ENCODE measurements at regions not wholly inside any gene's neighbourhood (a gene's known extent, or its start where the extent isn't known, plus 50 kb on each side); places are given as distances from the start of the nearest gene placed in this dataset.
A peak's percentile ranks its signal among the peaks of the same experiment; 100 is the strongest.

DNA sequence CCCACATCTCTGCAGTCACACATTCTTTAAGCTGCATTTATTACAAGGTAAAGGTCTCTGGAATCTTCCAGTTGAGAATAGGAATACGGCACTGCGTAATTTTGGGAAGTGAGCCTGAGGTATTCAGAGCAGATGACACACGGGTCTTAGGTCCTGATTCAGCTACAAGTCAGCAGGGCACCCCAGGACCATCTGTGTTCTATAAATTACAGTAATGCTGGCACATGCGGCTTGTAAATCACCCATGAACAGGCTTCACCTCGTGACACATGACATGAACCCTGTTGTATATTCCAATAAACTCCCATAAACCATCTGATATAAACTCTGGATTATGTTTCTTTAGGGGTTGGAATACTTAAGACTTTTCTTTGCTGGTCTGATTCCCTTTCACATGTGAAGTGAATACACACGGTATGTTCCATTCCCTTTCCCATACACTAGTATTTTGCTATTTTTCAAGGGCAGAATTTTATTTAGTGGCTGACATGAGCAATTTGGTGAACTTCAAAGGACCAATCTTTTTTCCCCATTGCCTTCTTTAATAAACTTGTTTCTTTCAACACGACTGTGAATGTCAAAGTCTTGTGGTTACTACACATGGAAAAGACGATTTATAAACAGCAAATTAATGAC is 298.6 kb downstream of the MEIS1 start:
- no peak for TF ChIP-seq Cebpa-rat (IDR thresholded peaks at IDR 0.05)

DNA sequence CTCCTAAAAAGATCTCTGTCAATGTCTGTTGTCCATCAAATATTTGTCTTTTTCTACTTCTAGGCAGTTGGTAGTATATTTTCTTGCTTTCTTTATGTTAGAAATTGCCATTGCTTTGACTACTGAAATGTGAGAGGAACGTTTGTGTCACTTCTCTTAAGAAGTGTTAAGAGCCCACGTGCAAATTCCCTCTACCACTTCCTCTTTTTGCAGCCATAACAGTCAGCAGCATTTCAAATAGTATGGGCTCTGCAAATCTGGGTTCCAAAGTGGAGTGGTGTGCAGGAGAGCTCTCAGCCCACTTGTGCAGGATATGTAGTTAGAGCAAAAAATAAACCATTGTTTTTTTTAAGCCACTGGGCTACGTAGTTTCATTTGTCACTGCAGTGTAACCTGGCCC is 314.0 kb downstream of the MEIS1 start:
- peak overlapping the region in 3 of 11 experiments; percentile 10 to 45 (median 22); a peak in 5 of 22 replicates for H3K4me2 ChIP-seq
- H3K27me3 ChIP-seq = no peaks in the 10 kb centered on the region
- H3K9me3 ChIP-seq (replicated peaks in 1 of 11) = peaks cover 0 to 12% (median 0%) of the 10 kb centered on the region in 11 experiments; a peak in 6 of 22 replicates
- no peak overlapping the region for H3K4me3 ChIP-seq
- H3K4me1 ChIP-seq = peaks cover 0 to 9% (median 2%) of the 10 kb centered on the region in 10 experiments; a peak in 7 of 20 replicates
- TF ChIP-seq Cebpa-rat (IDR thresholded peaks at IDR 0.05) = no peak
- no peaks in the 10 kb centered on the region for H3K36me3 ChIP-seq
- H3K27ac ChIP-seq = no peak overlapping the region
- no peak overlapping the region for H3K9ac ChIP-seq
- H4K20me1 ChIP-seq = no peaks in the 10 kb centered on the region

More for the DNA sequence above, 298.6 kb downstream of the MEIS1 start:
- Histone ChIP-seq H3K9ac (no peak overlapping the region), H3K27ac (no peak overlapping the region), H3K27me3 (no peaks in the 10 kb centered on the region), H3K9me3 (replicated peaks in 1 of 11) (no peaks in the 10 kb centered on the region; a peak in 1 of 22 replicates), H3K4me2 (no peak overlapping the region), H3K4me1 (peaks cover 0 to 19% (median 0%) of the 10 kb centered on the region in 10 experiments; a peak in 5 of 20 replicates), H4K20me1 (no peaks in the 10 kb centered on the region), H3K4me3 (no peak overlapping the region), H3K36me3 (no peaks in the 10 kb centered on the region)

DNA sequence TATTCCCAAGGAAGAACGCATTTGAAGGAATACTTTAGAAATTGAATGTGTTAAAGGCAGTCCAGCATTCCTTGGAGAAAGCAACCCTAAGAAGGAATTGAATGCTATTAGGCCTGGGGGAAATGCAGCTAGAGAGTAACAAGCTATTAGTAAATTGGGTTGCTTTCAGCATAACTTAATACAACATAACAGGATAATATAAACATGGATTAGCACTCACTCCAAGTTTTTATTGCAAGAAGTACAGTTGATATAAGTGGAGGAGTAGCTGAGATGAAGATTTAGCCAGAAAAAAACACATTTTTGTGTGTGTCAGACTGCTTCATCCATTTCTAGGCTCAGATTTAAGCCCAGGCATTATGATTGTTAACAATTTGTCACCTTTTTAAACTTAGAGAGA is 314.6 kb downstream of the MEIS1 start:
- no peak overlapping the region for H3K9ac ChIP-seq
- no peaks in the 10 kb centered on the region for H3K27me3 ChIP-seq
- H3K4me2 ChIP-seq = no peak overlapping the region
- H4K20me1 ChIP-seq = no peaks in the 10 kb centered on the region
- no peak for TF ChIP-seq Cebpa-rat (IDR thresholded peaks at IDR 0.05)
- no peaks in the 10 kb centered on the region for H3K36me3 ChIP-seq
- H3K4me1 ChIP-seq = peaks cover 0 to 9% (median 2%) of the 10 kb centered on the region in 10 experiments; a peak in 7 of 20 replicates
- no peak overlapping the region for H3K27ac ChIP-seq
- peaks cover 0 to 12% (median 0%) of the 10 kb centered on the region in 11 experiments; a peak in 6 of 22 replicates for H3K9me3 ChIP-seq (replicated peaks in 1 of 11)
- H3K4me3 ChIP-seq = no peak overlapping the region

DNA sequence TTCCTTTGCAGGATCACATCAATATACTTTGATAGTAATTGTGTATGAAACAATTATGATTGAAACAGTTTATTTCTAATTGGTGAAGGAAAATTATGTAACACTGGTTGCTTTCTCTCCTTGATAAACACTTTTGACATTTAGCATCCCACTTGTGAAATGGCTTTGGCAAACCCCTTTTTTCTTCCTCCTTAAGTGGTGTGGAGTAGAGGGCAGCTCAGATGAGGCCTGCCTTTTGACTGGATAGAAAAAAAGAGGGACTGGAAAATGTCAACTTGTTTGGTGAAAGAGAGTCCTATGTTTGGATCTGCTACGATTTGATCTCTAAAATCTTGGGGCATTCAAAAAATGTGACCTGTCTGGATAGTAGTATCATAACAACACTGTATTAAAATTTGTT is 318.3 kb downstream of the MEIS1 start:
- Histone ChIP-seq H3K36me3 (no peaks in the 10 kb centered on the region), H3K4me2 (no peak overlapping the region), H3K9ac (no peak overlapping the region), H3K4me1 (peaks cover 0 to 9% (median 2%) of the 10 kb centered on the region in 10 experiments; a peak in 7 of 20 replicates), H3K4me3 (no peak overlapping the region), H3K27me3 (no peaks in the 10 kb centered on the region), H3K9me3 (replicated peaks in 1 of 11) (peaks cover 4 to 9% (median 8%) of the 10 kb centered on the region in 11 experiments; a peak in 12 of 22 replicates), H4K20me1 (no peaks in the 10 kb centered on the region), H3K27ac (no peak overlapping the region)
- TF ChIP-seq Cebpa-rat (IDR thresholded peaks at IDR 0.05) = no peak

DNA sequence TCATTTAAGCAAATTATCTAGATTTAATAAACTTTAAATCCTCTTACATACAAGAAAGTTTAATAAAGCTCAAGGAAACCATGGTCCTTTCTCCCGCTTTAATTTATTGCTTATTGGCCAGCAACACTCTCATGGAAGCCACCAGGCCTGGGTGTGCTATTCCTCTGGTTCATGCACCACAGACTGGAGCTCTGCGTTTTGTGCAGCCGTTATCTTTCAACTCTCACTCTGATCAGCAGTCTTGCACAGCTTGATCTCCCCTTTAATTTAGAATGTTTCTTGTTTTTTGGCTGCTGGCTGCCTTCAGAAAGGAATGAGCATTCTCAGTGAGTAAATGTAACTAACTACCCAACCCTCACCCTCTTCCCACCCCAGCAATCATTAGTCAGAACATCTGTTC is 318.7 kb downstream of the MEIS1 start:
- H3K36me3 ChIP-seq = no peaks in the 10 kb centered on the region
- no peak overlapping the region for H3K9ac ChIP-seq
- no peaks in the 10 kb centered on the region for H4K20me1 ChIP-seq
- no peaks in the 10 kb centered on the region for H3K27me3 ChIP-seq
- H3K27ac ChIP-seq = no peak overlapping the region
- H3K4me2 ChIP-seq = no peak overlapping the region
- H3K4me3 ChIP-seq = no peak overlapping the region
- H3K4me1 ChIP-seq = peaks cover 0 to 8% (median 2%) of the 10 kb centered on the region in 10 experiments; a peak in 7 of 20 replicates
- peaks cover 4 to 13% (median 8%) of the 10 kb centered on the region in 11 experiments; a peak in 12 of 22 replicates for H3K9me3 ChIP-seq (replicated peaks in 1 of 11)
- TF ChIP-seq Cebpa-rat (IDR thresholded peaks at IDR 0.05) = no peak

DNA sequence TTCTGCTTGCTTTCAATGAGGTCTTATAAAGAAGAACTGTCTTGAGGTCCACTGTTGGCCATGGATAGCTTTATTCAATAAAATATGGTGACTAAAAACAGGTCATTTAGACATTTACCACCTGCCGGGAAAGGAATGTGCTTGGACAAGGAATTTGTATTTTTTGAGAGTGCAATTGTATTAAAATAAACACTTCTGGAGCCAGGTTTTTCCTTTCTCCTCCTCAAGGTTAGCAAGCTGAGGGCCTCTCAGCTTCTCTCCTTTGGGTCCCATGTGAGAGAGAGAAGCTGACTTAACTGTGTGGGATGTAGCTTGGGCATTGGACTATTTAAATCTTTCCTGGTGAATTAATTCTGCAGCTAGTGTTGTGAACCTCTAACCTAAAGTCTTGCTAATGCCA is 321.0 kb downstream of the MEIS1 start:
- Histone ChIP-seq H3K36me3 (no peaks in the 10 kb centered on the region), H3K4me1 (no peaks in the 10 kb centered on the region), H4K20me1 (no peaks in the 10 kb centered on the region), H3K9ac (no peak overlapping the region), H3K4me2 (no peak overlapping the region), H3K9me3 (replicated peaks in 1 of 11) (peaks cover 4 to 15% (median 8%) of the 10 kb centered on the region in 11 experiments; a peak in 12 of 22 replicates), H3K27ac (no peak overlapping the region), H3K27me3 (no peaks in the 10 kb centered on the region), H3K4me3 (no peak overlapping the region)
- TF ChIP-seq Cebpa-rat (IDR thresholded peaks at IDR 0.05) = no peak

DNA sequence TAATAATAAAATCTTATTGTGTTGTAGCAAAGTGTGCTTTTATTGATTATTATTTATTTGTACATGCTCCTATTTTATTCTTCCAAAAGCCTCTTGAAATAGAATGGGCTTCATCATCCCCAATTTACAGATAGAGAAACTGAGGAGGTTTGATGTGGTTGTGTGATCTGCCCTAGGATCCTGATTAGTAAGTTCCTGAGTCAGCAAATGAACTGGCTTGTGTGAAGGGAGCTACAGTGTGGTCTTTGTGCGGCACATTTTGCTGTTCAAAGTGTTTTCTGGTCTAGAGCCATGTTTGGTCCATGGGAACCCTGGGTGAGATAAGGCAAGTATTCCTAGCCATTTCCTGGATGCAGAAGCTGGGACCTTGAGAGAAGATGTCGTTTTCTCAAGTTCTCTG is 326.9 kb downstream of the MEIS1 start:
- Histone ChIP-seq H3K9me3 (replicated peaks in 1 of 11) (peaks cover 4 to 24% (median 8%) of the 10 kb centered on the region in 11 experiments; a peak in 15 of 22 replicates), H4K20me1 (no peaks in the 10 kb centered on the region), H3K4me3 (no peak overlapping the region), H3K4me2 (no peak overlapping the region), H3K27me3 (no peaks in the 10 kb centered on the region), H3K27ac (no peak overlapping the region), H3K36me3 (no peaks in the 10 kb centered on the region), H3K9ac (no peak overlapping the region), H3K4me1 (no peaks in the 10 kb centered on the region)
- no peak for TF ChIP-seq Cebpa-rat (IDR thresholded peaks at IDR 0.05)

DNA sequence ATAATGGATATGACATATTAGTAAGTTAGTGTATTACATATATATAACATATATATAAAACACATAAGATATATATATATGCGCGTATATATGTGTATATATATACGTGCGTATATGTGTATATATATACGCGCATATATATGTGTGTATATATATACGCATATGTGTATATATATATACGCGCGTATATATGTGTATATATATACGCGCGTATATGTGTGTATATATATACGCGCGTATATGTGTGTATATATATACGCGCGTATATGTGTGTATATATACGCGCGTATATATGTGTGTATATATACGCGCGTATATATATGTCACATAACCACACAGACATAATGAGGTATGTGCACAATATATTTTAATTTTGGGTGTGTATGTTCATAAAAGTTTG is 327.8 kb downstream of the MEIS1 start:
- H3K4me2 ChIP-seq = no peak overlapping the region
- TF ChIP-seq Cebpa-rat (IDR thresholded peaks at IDR 0.05) = no peak
- H3K9me3 ChIP-seq (replicated peaks in 1 of 11) = peaks cover 0 to 19% (median 0%) of the 10 kb centered on the region in 11 experiments; a peak in 8 of 22 replicates
- H3K4me3 ChIP-seq = no peak overlapping the region
- no peaks in the 10 kb centered on the region for H3K36me3 ChIP-seq
- H3K27ac ChIP-seq = no peak overlapping the region
- H3K27me3 ChIP-seq = no peaks in the 10 kb centered on the region
- no peaks in the 10 kb centered on the region for H3K4me1 ChIP-seq
- no peak overlapping the region for H3K9ac ChIP-seq
- H4K20me1 ChIP-seq = no peaks in the 10 kb centered on the region

DNA sequence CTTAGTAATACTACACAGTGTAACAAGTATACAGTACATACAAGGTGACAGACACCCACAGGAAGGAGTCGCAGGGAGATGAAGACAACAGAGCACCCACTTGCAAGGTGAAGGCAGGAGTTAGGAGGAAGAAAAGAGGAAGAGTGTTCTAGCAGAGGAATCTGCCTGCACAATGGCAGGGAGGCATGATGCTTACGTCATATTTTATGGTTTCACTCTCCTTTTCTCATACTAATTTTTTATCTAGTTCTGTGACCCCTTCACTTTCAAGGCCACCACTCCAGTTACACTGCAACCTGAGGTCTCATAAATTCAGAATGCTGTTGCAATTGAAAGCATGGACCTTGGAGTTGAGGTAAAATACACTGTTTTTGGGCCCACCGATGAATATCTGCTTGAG is 331.7 kb downstream of the MEIS1 start:
- TF ChIP-seq Cebpa-rat (IDR thresholded peaks at IDR 0.05) = no peak
- no peaks in the 10 kb centered on the region for H3K27me3 ChIP-seq
- no peak overlapping the region for H3K4me2 ChIP-seq
- H3K4me1 ChIP-seq = peaks cover 0 to 16% (median 10%) of the 10 kb centered on the region in 10 experiments; a peak in 14 of 20 replicates
- peaks cover 0 to 9% (median 0%) of the 10 kb centered on the region in 11 experiments; a peak in 7 of 22 replicates for H3K9me3 ChIP-seq (replicated peaks in 1 of 11)
- H3K36me3 ChIP-seq = no peaks in the 10 kb centered on the region
- no peak overlapping the region for H3K27ac ChIP-seq
- H3K9ac ChIP-seq = no peak overlapping the region
- H4K20me1 ChIP-seq = no peaks in the 10 kb centered on the region
- H3K4me3 ChIP-seq = no peak overlapping the region

All from BLaER1 treated with 17β-estradiol and CSF1 and Interleukin-3, amounts not matched to agents 10 nM and 100 nM (cell line).